ENCODE measurements at regions not wholly inside any gene's neighbourhood (a gene's known extent, or its start where the extent isn't known, plus 50 kb on each side); places are given as distances from the start of the nearest gene placed in this dataset.

- Histone ChIP-seq H3K4me1 (ENCODE audit: insufficient read depth, insufficient read length) (peaks cover 3% of the 10 kb centered on the region), H3K36me3 (ENCODE audit: insufficient read depth, insufficient read length, low read length) (no peaks in the 10 kb centered on the region), H3K9me3 (ENCODE audit: insufficient read depth, low read length) (no peaks in the 10 kb centered on the region), H3K4me3 (ENCODE audit: insufficient read length, low read depth) (no peak overlapping the region), H3K27me3 (ENCODE audit: insufficient read depth, insufficient read length) (peaks cover 9% of the 10 kb centered on the region), H3K9ac (ENCODE audit: insufficient read length, low read depth) (no peak overlapping the region)
- TF ChIP-seq ZNF274 (IDR thresholded peaks at IDR 0.05; ENCODE audit: low read depth, low read length) (no peak), YY1 (IDR thresholded peaks at IDR 0.05; ENCODE audit: insufficient read depth, insufficient read length) (no peak), SUZ12 (IDR thresholded peaks at IDR 0.05; ENCODE audit: extremely low read depth, insufficient read depth, insufficient read length) (no peak)
- DNase-seq (ENCODE audit: low read depth, low spot score), result peak; percentile 69
Observed at GRCh38 chr1:219834314-219834917, 93.9 kb downstream of the SLC30A10 start.

GRCh38 chr1:219833214-219833815 is 95.0 kb downstream of the SLC30A10 start:
- H3K27me3 ChIP-seq (ENCODE audit: insufficient read depth, insufficient read length), result peaks cover under 1% of the 10 kb centered on the region
- H3K36me3 ChIP-seq (ENCODE audit: insufficient read depth, insufficient read length, low read length), result no peaks in the 10 kb centered on the region
- H3K4me1 ChIP-seq (ENCODE audit: insufficient read depth, insufficient read length), result peaks cover 3% of the 10 kb centered on the region
- DNase-seq (ENCODE audit: low read depth, low spot score), result peak; percentile 88
- H3K4me3 ChIP-seq (ENCODE audit: insufficient read length, low read depth), result no peak overlapping the region
- TF ChIP-seq SUZ12 (IDR thresholded peaks at IDR 0.05; ENCODE audit: extremely low read depth, insufficient read depth, insufficient read length) (no peak), ZNF274 (IDR thresholded peaks at IDR 0.05; ENCODE audit: low read depth, low read length) (no peak), YY1 (IDR thresholded peaks at IDR 0.05; ENCODE audit: insufficient read depth, insufficient read length) (no peak)
- no peaks in the 10 kb centered on the region for H3K9me3 ChIP-seq (ENCODE audit: insufficient read depth, low read length)
- no peak overlapping the region for H3K9ac ChIP-seq (ENCODE audit: insufficient read length, low read depth)

DNA sequence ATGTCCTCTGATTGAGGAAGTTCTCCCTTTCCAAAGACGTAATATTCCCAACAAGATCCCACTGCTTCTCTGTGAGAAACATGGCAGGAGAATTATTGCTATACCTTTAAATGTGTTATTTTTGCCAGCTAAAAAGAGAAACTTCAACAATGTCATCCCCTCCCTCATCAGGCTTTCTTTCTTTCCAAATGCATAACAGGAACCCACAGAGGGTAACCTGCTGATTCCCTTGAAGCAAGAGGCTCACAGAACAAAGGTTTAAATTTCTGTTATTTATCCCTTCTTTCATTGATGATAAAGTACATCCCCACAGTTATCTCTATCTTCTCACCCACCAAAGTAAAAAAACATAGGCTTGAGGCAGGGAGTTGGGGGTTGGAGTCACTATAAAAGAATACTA is 102.1 kb downstream of the SLC30A10 start:
- no peaks in the 10 kb centered on the region for H3K27me3 ChIP-seq (ENCODE audit: insufficient read depth, insufficient read length)
- peak; percentile 42 for DNase-seq (ENCODE audit: low read depth, low spot score)
- no peaks in the 10 kb centered on the region for H3K36me3 ChIP-seq (ENCODE audit: insufficient read depth, insufficient read length, low read length)
- H3K9me3 ChIP-seq (ENCODE audit: insufficient read depth, low read length), result no peaks in the 10 kb centered on the region
- H3K4me1 ChIP-seq (ENCODE audit: insufficient read depth, insufficient read length), result no peaks in the 10 kb centered on the region
- no peak for TF ChIP-seq YY1 (IDR thresholded peaks at IDR 0.05; ENCODE audit: insufficient read depth, insufficient read length)
- TF ChIP-seq ZNF274 (IDR thresholded peaks at IDR 0.05; ENCODE audit: low read depth, low read length), result no peak
- no peak for TF ChIP-seq SUZ12 (IDR thresholded peaks at IDR 0.05; ENCODE audit: extremely low read depth, insufficient read depth, insufficient read length)
- no peak overlapping the region for H3K4me3 ChIP-seq (ENCODE audit: insufficient read length, low read depth)
- H3K9ac ChIP-seq (ENCODE audit: insufficient read length, low read depth), result no peak overlapping the region

DNA sequence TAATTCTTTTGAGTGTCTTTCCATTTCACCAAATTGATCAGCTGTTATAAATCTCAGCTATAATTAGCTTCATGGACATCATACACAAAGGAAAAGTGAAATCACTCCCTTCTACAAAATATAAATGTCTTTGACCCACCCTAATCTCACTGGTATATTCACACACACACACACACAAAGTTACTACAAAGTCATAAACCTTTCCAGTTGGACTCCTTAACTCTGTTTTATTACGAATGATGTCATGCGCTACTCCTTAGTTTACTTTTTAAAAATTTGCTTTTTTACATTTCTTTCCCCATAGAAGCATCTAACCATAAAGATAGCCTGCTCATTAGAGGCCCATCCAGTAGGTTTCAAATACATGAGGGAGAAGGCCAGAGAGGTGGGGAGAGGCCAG is 103.0 kb downstream of the SLC30A10 start:
- TF ChIP-seq ZNF274 (IDR thresholded peaks at IDR 0.05; ENCODE audit: low read depth, low read length) (no peak), SUZ12 (IDR thresholded peaks at IDR 0.05; ENCODE audit: extremely low read depth, insufficient read depth, insufficient read length) (no peak), YY1 (IDR thresholded peaks at IDR 0.05; ENCODE audit: insufficient read depth, insufficient read length) (no peak)
- Histone ChIP-seq H3K4me3 (ENCODE audit: insufficient read length, low read depth) (no peak overlapping the region), H3K9ac (ENCODE audit: insufficient read length, low read depth) (no peak overlapping the region), H3K9me3 (ENCODE audit: insufficient read depth, low read length) (no peaks in the 10 kb centered on the region), H3K36me3 (ENCODE audit: insufficient read depth, insufficient read length, low read length) (no peaks in the 10 kb centered on the region), H3K4me1 (ENCODE audit: insufficient read depth, insufficient read length) (no peaks in the 10 kb centered on the region), H3K27me3 (ENCODE audit: insufficient read depth, insufficient read length) (no peaks in the 10 kb centered on the region)
- DNase-seq (ENCODE audit: low read depth, low spot score), result no peak

GRCh38 chr1:219824338-219824737 is 104.0 kb downstream of the SLC30A10 start:
- Histone ChIP-seq H3K4me1 (ENCODE audit: insufficient read depth, insufficient read length) (no peaks in the 10 kb centered on the region), H3K27me3 (ENCODE audit: insufficient read depth, insufficient read length) (no peaks in the 10 kb centered on the region), H3K9me3 (ENCODE audit: insufficient read depth, low read length) (no peaks in the 10 kb centered on the region), H3K36me3 (ENCODE audit: insufficient read depth, insufficient read length, low read length) (no peaks in the 10 kb centered on the region), H3K9ac (ENCODE audit: insufficient read length, low read depth) (no peak overlapping the region), H3K4me3 (ENCODE audit: insufficient read length, low read depth) (no peak overlapping the region)
- TF ChIP-seq ZNF274 (IDR thresholded peaks at IDR 0.05; ENCODE audit: low read depth, low read length) (no peak), SUZ12 (IDR thresholded peaks at IDR 0.05; ENCODE audit: extremely low read depth, insufficient read depth, insufficient read length) (no peak), YY1 (IDR thresholded peaks at IDR 0.05; ENCODE audit: insufficient read depth, insufficient read length) (no peak)
- DNase-seq (ENCODE audit: low read depth, low spot score), result no peak

DNA sequence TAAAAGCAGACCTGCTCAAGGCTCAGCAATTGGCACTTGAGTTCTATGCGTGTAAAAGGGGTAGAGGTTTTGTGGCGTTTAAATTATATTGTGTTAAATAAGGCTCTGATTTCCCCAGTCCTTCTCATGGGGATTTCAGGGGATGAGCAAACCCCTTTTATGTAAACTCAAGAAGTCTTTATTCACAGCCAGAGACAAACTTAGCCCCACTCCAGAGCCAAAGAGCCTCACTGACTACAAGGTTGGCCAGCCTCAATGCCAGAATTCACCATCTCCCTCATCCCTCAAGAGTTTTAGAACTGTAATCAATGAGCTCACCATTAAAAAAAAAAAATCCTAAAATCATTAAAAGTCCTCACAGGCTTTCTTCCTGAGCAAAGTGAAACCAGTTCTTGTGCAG is 107.8 kb downstream of the SLC30A10 start:
- no peak for DNase-seq (ENCODE audit: low read depth, low spot score)
- Histone ChIP-seq H3K9ac (ENCODE audit: insufficient read length, low read depth) (no peak overlapping the region), H3K4me1 (ENCODE audit: insufficient read depth, insufficient read length) (no peaks in the 10 kb centered on the region), H3K27me3 (ENCODE audit: insufficient read depth, insufficient read length) (no peaks in the 10 kb centered on the region), H3K36me3 (ENCODE audit: insufficient read depth, insufficient read length, low read length) (no peaks in the 10 kb centered on the region), H3K9me3 (ENCODE audit: insufficient read depth, low read length) (no peaks in the 10 kb centered on the region), H3K4me3 (ENCODE audit: insufficient read length, low read depth) (no peak overlapping the region)
- TF ChIP-seq ZNF274 (IDR thresholded peaks at IDR 0.05; ENCODE audit: low read depth, low read length) (no peak), SUZ12 (IDR thresholded peaks at IDR 0.05; ENCODE audit: extremely low read depth, insufficient read depth, insufficient read length) (no peak), YY1 (IDR thresholded peaks at IDR 0.05; ENCODE audit: insufficient read depth, insufficient read length) (no peak)

GRCh38 chr1:219817914-219818313 is 110.4 kb downstream of the SLC30A10 start:
- H3K27me3 ChIP-seq (ENCODE audit: insufficient read depth, insufficient read length), result no peaks in the 10 kb centered on the region
- no peak overlapping the region for H3K4me3 ChIP-seq (ENCODE audit: insufficient read length, low read depth)
- no peaks in the 10 kb centered on the region for H3K36me3 ChIP-seq (ENCODE audit: insufficient read depth, insufficient read length, low read length)
- no peak overlapping the region for H3K9ac ChIP-seq (ENCODE audit: insufficient read length, low read depth)
- H3K4me1 ChIP-seq (ENCODE audit: insufficient read depth, insufficient read length), result no peaks in the 10 kb centered on the region
- no peak for TF ChIP-seq ZNF274 (IDR thresholded peaks at IDR 0.05; ENCODE audit: low read depth, low read length)
- TF ChIP-seq SUZ12 (IDR thresholded peaks at IDR 0.05; ENCODE audit: extremely low read depth, insufficient read depth, insufficient read length), result no peak
- TF ChIP-seq YY1 (IDR thresholded peaks at IDR 0.05; ENCODE audit: insufficient read depth, insufficient read length), result no peak
- no peaks in the 10 kb centered on the region for H3K9me3 ChIP-seq (ENCODE audit: insufficient read depth, low read length)
- no peak for DNase-seq (ENCODE audit: low read depth, low spot score)
